Transverse colon (tissue), 4 donors: ENCODE measurements at regions not wholly inside any gene's neighbourhood (a gene's known extent, or its start where the extent isn't known, plus 50 kb on each side); places are given as distances from the start of the nearest gene placed in this dataset.

Experiments used
- CTCF ChIP-seq, 5 experiments: fragments of 200-600 bp in 3 of 5; fragments of 450-650 bp in 2 of 5; sonication (generic) in 3 of 5; IDR thresholded peaks; 1 replicate in 2 of 5; 2 replicates in 3 of 5; pipeline ENCODE4 v1.5.1; 2016 to 2017; ENCODE audit warnings: antibody characterized with exemption in 5 of 5, inconsistent platforms in 3 of 5, mild to moderate bottlenecking in 2 of 5, moderate library complexity in 1 of 5
- EP300 ChIP-seq: sonication (generic); formaldehyde crosslinking; IDR thresholded peaks from one replicate; pipeline ENCODE4 v1.6.1; 2017; ENCODE audit warnings: antibody characterized with exemption, low read depth
- POLR2A ChIP-seq: fragments of 450-650 bp; IDR thresholded peaks from one replicate; pipeline ENCODE4 v1.6.1; 2016; ENCODE audit warnings: antibody characterized with exemption, mild to moderate bottlenecking, moderate library complexity
- POLR2AphosphoS5 ChIP-seq, 3 donors: sonication (generic); formaldehyde crosslinking; IDR thresholded peaks; one replicate each; pipeline ENCODE4 v1.6.1; 2016; ENCODE audit warnings: antibody characterized with exemption in 3 of 3

- TF ChIP-seq CTCF (IDR thresholded peaks at IDR 0.05) (no peak), POLR2A (no peak), POLR2AphosphoS5 (IDR thresholded peaks at IDR 0.05) (no peak), EP300 (no peak)
Measured at GRCh38 chr6:85383042-85383441, 66.8 kb upstream of the NT5E start.
